ENCODE measurements at regions not wholly inside any gene's neighbourhood (a gene's known extent, or its start where the extent isn't known, plus 50 kb on each side); places are given as distances from the start of the nearest gene placed in this dataset.

DNA sequence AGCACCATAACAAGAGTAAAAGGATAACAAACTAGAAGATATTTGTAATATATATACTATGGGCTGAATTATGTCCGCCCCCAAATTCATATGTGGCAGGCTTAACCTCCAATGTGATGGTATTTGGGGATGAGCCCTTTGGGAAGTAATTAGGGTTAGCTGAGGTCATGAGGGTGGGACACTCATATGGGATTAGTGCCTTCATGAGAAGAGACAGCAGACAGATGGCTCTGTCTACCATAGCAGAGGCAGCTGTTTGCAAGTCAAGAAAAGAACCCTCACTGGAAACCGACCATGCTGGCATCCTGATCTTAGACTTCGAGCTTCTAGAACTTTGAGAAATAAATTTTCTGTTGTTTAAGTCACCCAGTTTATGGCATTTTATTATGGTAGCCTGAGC lies 303.6 kb downstream of the LMO4 start:
- no peak for TF ChIP-seq POLR2A (IDR thresholded peaks at IDR 0.05)
- TF ChIP-seq, protein P1, sequence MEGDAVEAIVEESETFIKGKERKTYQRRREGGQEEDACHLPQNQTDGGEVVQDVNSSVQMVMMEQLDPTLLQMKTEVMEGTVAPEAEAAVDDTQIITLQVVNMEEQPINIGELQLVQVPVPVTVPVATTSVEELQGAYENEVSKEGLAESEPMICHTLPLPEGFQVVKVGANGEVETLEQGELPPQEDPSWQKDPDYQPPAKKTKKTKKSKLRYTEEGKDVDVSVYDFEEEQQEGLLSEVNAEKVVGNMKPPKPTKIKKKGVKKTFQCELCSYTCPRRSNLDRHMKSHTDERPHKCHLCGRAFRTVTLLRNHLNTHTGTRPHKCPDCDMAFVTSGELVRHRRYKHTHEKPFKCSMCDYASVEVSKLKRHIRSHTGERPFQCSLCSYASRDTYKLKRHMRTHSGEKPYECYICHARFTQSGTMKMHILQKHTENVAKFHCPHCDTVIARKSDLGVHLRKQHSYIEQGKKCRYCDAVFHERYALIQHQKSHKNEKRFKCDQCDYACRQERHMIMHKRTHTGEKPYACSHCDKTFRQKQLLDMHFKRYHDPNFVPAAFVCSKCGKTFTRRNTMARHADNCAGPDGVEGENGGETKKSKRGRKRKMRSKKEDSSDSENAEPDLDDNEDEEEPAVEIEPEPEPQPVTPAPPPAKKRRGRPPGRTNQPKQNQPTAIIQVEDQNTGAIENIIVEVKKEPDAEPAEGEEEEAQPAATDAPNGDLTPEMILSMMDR (IDR thresholded peaks at IDR 0.05), result no peak
- TF ChIP-seq POLR2AphosphoS5 (IDR thresholded peaks at IDR 0.05), result no peak
